MM.1S (cell line): ENCODE measurements at regions not wholly inside any gene's neighbourhood (a gene's known extent, or its start where the extent isn't known, plus 50 kb on each side); places are given as distances from the start of the nearest gene placed in this dataset.

Experiments used
- EZH2 ChIP-seq: fragments of 300-600 bp; sonication (generic); optimal IDR thresholded peaks from 2 replicates; pipeline ENCODE3; 2017; ENCODE audit warnings: low read depth, mild to moderate bottlenecking, antibody characterized with exemption, low read length, mixed read lengths
- EZH2phosphoT487 ChIP-seq: fragments of 300-600 bp; sonication (generic); IDR thresholded peaks from 2 replicates; pipeline ENCODE4 v1.6.1; 2018; ENCODE audit warnings: antibody characterized with exemption, low read length
- TF ChIP-seq, protein P1 (sequence below): fragments of 300-600 bp; sonication (generic); IDR thresholded peaks from 2 replicates; pipeline ENCODE4 v1.5.1; 2016; ENCODE audit warnings: antibody characterized with exemption, low read length, mixed read lengths

DNA sequence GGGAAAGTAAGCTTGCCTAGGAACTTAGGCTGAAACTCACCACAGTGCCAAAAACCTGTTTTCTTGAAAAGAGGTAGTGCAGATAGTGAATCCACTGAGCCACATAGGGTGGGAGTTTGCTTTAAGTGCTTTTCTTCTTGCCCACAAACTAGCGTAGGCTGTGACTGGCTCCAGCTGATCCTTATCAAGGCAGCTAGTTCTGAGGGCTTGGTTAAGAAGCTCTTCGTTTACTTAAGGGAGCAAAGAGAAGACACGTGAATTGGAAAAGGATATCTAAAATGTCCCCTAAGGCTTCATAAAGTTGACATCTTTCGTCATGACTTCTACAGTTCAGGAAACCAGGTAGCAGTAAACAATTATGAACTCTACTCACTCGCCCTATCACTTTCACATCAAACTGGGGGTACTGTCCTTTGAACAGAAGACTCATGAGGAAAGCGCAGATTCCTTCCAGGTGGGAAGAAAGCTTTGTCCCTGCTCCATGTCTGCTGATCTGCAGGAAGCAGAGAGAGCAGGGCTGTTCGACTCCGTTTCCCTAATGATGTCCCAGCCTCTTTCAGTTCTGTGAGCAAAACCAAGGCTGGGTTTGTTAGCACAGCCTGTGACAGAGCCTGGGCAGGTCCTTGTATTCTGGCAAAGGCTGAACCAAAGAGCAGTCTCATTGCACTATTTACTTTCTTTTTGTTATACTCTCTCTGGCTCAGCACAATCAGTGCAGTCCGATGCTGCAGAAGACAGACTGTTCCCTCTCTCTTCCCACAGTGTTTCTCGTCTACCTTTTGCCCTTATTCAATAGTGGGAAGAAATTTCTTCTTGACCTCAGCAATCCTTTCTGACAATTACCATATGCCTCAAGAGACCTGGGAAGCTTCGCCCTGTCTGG is 93.5 kb upstream of the ETV6 start:
- TF ChIP-seq, protein P1, sequence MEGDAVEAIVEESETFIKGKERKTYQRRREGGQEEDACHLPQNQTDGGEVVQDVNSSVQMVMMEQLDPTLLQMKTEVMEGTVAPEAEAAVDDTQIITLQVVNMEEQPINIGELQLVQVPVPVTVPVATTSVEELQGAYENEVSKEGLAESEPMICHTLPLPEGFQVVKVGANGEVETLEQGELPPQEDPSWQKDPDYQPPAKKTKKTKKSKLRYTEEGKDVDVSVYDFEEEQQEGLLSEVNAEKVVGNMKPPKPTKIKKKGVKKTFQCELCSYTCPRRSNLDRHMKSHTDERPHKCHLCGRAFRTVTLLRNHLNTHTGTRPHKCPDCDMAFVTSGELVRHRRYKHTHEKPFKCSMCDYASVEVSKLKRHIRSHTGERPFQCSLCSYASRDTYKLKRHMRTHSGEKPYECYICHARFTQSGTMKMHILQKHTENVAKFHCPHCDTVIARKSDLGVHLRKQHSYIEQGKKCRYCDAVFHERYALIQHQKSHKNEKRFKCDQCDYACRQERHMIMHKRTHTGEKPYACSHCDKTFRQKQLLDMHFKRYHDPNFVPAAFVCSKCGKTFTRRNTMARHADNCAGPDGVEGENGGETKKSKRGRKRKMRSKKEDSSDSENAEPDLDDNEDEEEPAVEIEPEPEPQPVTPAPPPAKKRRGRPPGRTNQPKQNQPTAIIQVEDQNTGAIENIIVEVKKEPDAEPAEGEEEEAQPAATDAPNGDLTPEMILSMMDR = no peak
- TF ChIP-seq EZH2phosphoT487 (no peak), EZH2 (no peak)
